Hematopoietic multipotent progenitor cell treated with erythropoietin and hydrocortisone succinate and interleukin-3 and kit ligand, for 8 days (in vitro differentiated cells): ENCODE measurements at regions not wholly inside any gene's neighbourhood (a gene's known extent, or its start where the extent isn't known, plus 50 kb on each side); places are given as distances from the start of the nearest gene placed in this dataset.

Experiments used
- DNase-seq: peaks from one replicate; pipeline ENCODE4 v3.0.0-alpha.2; 2015

GRCh38 chr16:86306011-86306644 lies 204.2 kb upstream of the FOXF1 start:
- no peak for DNase-seq

DNA sequence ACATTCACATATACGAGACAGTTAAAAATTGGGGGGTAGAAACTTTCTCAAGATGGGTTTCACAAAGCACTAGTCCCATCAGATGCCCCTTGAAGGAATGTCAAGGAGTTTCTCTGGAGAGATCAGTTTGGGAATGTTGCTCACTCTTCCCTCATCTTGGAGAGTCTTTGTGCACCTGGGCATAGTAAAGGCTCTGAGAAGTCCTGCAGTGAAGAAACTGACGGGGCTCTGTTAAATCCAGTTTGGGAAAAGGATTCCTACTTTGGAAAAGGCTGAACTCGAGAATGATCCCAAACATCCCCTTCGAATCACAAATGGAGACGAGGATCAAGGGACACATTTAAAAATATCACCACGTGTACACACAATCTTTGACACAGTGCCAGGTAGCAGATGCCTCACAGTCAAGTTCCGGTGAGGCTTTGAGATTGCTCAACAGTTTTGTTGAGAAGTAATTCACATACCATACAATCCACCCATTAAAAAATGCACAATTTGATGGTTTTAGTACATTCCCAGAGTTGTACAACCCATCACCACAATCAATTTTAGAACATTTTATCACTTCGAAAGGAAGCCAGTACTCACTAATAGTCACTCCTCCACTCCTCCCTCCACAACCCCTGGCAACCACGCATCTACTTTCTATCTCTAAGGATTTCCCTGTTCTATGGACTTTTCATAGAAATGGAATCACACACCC lies 203.4 kb upstream of the FOXF1 start:
- DNase-seq, result no peak

GRCh38 chr16:86307514-86307903 lies 202.8 kb upstream of the FOXF1 start:
- no peak for DNase-seq

DNA sequence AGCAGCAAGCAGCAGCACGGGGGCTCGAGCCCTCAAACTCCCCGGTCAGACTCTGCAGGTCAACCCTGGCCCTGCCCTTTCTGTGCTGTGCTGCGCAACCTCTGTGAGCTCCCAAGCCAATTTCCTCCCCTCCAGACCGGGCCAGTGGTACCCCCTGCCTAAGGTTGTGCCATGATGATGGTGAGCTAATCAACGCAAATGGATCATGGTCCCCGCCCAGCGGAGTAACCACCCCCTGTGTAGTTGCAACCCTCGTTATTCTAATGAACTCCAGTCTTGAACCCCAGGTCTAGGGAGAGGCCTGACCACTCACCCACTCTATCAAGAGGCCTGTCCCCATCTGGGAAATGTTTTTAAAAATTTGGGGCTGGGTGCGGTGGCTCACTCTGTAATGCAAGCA lies 201.8 kb upstream of the FOXF1 start:
- DNase-seq, result no peak

DNA sequence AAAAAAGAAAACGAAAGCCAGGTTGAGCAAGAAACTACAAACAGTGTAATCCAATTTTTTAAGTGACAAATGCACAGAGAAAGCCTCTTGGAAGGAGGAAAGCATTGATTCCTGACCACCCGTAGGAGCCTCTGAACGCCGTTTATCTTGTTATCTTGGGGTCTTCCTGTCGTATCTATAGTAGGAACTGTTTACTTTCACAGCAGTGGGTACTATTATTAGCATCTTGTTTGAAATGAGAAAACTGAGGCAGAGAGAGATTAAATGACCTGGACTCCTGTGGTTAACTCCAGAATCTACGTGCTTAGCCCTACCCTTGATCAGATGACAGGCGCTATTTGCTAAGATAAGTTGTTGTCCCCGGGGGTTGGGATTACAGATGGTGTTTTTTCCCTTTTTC lies 196.7 kb upstream of the FOXF1 start:
- no peak for DNase-seq

GRCh38 chr16:86314402-86315025 lies 195.8 kb upstream of the FOXF1 start:
- DNase-seq, result no peak

- no peak for DNase-seq
Measured at GRCh38 chr16:86316967-86317812, 193.1 kb upstream of the FOXF1 start.

DNA sequence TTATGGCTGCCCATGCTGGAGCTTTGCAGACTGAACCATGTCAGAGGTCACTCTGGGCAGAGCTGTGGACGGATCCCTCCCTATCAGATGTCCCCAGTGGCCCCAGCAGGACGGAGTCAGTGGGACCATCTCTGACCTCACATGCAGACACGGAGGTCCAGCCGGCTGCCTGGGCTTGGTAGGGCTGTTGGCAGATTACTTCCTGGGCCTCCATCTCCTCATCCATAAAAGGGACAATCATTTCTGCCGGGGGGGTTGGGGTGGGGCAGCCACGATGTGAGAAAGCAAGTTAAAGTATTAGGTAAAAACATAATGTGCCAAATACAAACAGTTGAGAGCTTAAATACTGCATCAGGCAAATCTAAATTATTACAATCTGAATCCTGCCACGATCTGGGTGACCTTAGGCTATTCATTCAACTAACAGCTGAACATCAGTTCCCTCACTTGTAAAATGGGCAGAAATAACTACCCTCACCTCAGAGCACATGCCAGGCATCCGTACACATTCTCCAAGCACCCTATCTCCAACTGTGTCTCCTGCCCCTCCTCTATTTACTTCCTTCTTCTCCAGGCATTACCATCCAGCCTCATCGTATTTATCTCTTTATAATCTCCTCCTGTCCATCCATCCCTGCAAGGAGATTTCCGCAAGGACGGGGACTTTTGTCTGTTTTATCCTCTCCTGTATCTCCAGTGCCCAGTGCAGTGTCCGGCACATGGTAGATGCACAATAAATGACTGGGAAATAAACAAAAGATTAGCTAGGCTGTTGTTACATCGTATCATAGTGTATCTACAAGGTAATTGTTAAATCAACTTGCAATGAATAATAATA lies 192.3 kb upstream of the FOXF1 start:
- DNase-seq, result peak; percentile 3

DNA sequence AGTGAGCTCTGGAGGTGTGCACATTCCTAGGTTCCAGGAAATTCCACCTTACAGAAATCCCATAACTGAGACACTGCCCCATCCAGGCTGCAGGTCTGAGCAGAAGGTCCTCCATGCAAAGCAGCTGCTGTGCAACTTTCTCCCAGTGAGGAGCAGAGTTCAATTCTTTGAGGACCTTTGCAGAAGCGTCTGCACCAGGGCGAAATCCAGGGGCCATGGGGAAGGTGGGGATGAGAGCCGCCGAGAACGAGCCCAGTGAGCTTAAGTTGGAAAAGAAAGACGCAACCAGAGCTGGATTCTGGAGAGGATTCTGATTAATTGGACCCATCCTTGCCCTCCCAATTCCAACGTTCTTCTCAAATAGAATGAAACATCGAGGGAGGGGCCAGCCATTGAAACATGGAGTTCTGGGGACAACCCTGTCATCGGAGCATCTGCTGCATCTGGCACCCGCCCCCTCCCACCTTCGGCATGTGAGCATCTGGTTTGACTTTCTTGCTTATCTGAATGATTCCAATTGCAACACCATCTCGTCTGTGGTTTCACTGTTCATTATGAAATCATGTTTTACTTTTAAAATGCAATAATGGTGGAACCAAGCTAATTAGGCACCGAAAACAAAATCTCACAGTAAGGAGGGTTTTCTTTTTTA lies 190.6 kb upstream of the FOXF1 start:
- DNase-seq, result no peak

GRCh38 chr16:86320237-86320595 lies 190.1 kb upstream of the FOXF1 start:
- no peak for DNase-seq

DNA sequence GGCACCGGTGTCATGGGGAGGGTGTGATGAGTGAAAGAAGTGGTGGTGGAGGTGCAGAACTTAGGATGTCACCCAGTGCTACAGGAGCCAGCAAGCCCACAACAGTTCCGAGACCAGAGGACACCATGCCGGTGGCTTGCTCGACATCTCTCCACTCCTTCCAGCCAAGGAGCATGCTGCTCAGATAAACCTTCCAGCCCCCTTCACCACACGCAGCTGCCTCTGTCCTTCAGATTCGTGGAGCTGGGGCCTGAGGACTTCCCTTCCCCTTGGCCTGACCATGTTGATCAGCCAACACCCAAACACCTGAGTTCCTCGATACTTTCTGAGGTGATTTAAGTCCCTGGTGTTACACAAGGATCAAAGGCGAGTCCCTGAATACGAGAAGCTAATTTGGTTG lies 188.8 kb upstream of the FOXF1 start:
- no peak for DNase-seq

DNA sequence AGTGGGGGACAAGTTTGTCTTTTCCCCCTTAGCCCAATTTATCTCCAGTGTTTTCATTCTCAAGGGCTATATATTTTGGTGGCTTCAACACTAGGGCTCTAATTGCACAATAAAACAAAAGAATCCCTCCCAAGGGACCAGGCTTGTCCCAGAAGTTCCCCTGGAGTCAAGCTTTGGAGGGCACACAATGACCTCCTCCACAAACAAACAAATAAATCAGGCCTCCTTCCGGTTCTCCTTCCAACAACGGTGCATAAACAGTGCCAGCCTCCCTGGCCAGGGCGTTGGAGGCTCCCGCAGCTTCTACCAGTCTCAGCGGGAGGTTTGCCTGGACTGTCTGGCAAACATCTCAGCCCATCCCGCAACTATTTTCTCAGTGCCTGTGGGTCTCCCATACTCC lies 188.0 kb upstream of the FOXF1 start:
- DNase-seq, result no peak

DNA sequence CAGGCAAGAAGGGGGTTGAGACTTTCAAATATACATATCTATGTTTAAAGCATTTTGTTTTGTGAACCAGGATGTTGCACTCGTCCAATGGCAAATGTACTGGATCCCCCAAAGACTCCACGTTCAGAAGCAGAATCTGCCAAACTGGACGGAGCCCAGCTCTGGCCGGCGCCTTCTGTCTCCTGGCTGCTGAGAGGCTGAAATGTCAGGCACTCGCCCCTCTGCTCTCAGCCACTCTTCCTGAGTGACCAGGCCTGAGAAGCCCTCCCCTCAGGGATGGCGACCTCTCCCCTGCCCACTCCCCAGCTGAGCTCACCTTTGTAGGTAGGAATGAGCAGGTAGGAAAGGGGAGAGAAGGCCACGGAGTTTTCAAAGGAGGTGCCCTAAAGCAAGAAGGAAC lies 187.5 kb upstream of the FOXF1 start:
- DNase-seq, result no peak

GRCh38 chr16:86324320-86324719 lies 186.0 kb upstream of the FOXF1 start:
- no peak for DNase-seq

GRCh38 chr16:86325360-86325759 lies 185.0 kb upstream of the FOXF1 start:
- no peak for DNase-seq

DNA sequence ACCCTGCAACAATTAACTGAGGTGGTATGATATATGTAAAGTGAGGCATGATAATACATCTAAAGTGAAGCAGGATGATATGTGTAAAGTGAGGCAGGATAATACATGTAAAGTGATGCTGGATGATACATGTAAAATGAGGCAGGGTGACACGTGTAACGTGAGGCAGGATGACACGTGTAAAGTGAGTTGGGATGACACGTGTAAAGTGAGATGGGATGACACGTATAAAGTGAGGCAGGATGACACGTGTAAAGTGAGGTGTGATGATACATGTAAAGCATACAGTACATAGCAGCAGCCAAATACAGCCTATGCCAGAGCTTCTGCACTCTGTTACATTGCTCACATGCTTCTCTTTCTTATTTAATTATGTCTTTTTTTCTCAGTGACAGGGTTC lies 184.4 kb upstream of the FOXF1 start:
- no peak for DNase-seq

DNA sequence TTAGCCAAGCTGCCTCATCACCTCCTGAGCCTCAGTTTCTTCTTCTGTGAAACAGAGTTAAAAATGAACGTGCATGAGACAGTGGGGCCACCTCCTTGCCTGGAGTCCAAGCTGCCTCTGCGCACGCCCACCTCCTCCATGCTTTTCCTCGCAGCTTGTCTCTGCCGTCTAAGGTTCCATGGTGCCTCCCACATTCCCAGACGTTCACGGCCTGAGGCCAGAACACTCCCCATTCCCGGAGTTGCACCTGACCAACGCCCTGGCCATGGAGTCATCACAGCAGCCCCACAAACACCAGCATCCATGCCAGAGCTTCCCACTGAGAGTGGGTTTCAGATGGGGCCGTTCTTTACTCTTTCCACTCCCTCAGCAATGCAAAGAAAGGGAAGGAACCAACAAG lies 183.0 kb upstream of the FOXF1 start:
- DNase-seq, result no peak

- DNase-seq, result no peak
Measured at GRCh38 chr16:86330906-86331305, 179.4 kb upstream of the FOXF1 start.

- DNase-seq, result no peak
Measured at GRCh38 chr16:86334079-86334635, 176.2 kb upstream of the FOXF1 start.

DNA sequence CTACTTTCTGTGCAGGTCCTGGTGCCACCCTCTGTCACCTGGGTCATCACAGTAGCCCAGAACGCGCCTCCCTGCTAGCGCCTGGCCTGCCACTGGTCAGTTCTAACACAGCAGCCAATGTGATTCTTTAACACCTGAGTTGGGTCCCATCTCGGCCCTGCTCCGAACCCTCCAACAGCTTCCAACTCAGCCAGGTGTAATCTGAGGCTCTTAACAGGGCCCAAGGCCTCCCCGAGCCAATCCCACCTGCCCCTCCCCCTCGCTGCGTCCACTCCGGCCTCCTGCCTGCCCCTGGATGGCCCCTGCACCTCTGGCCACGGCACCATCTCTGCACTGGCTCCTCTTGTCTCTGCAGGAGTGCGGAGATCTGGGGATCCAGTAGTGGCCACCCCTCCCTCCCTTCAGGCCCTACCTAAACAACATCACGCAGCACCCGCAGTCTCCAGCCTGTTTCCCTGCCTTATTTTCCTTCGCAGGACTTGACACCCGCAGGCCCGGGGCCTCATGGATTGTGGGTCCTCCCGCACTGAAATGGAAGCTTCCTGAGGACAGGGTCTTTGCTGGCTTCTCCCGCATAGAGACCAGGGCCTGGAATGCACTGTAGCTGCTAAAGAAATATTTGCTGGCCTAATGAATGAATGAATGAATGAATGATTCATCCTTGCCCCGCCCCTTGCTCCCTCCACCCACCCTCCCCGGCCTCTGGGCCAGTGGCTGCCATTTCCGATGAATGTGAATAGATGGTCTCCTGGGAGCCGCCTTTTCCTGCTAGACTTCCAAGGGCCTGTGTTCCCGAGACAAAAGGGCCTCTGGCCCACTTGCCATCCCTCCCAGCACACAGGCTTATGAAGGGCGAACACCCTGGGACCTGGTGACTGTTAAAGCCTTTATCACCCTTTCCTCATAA lies 174.8 kb upstream of the FOXF1 start:
- no peak for DNase-seq

GRCh38 chr16:86337138-86337537 lies 173.2 kb upstream of the FOXF1 start:
- no peak for DNase-seq
